ENCODE measurements at regions not wholly inside any gene's neighbourhood (a gene's known extent, or its start where the extent isn't known, plus 50 kb on each side); places are given as distances from the start of the nearest gene placed in this dataset.
A peak's percentile ranks its signal among the peaks of the same experiment; 100 is the strongest.
"Not testable (repeated sequence)": the region's sequence is repeated elsewhere in the genome, so short reads cannot be mapped to it uniquely, and the experiment has no call there.

DNA sequence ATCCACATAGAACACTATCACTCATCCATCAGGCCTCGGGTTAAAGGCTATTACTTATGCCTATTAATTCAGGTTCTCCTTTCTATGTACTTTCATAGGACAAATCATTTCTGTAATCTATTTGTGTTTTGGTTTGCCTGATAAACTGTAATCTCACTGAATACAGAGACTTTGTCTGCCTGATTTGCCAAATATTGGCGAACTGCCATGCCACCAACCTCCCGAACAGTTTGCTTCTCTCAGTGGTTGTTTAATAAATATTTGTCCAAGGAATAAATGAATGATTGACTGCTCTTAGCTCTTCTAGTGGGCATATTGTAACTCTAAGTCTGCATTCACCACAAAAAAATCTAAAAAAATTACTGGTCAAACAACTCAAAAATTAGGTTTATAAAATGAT lies 170.1 kb upstream of the ZFP64 start:
- no peak for DNase-seq

DNA sequence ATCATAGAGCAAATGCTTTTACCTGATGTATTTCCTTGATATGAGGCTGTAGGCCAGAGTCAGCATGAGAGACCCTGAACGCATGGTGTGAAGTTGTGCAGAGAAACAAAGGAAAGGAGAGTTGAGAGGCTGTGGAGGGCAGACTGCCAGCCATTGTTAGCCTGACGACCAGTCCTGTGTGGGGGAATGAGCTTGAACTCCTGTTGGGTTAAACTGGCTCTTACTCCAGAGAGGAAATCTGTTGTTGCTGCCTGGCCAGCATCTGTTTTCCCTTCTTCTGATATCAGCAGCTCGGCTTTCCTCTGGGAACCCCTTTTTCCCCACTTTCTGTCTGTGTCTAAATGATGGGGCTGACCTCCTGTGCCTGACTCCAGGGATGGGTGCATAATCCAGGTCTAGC lies 158.2 kb upstream of the ZFP64 start:
- DNase-seq, result no peak

DNA sequence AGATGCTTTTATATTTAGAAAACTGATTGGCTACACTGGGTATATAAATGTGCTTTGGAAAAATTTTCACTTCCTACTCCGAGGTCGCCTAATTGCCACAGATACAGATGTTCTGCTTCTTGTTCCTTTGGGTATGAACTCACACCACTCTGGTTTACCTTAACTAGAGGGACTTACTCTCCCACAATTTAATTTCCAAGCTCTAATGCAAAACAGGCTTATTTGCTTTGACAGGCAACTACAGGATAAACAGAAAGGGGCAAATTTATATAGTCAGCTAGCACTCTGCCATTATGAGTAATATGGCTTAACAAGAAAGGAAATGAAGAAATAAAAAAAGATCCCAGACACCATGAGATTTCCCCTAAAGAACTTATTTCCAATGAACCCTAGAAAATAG lies 156.9 kb upstream of the ZFP64 start:
- DNase-seq, result no peak

DNA sequence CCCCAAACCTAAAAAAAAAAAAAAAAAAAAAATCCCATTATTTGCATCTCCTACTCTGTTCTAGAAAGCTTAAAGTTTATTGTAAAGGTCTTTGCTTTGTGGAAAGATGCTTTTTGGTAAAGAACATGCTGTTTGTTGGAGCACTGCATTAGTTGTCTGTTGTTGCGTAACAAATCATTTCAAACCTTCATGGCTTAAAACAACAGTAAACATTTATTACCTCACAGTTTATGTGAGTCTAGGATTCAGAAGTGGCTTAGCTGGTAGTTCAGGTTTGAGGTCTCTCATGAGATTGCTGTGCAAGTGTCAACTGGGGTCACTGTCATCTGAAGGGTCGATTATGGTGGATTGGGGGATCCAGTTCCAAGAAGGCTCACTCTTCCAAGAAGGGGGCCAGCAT lies 155.2 kb upstream of the ZFP64 start:
- DNase-seq, result no peak

DNA sequence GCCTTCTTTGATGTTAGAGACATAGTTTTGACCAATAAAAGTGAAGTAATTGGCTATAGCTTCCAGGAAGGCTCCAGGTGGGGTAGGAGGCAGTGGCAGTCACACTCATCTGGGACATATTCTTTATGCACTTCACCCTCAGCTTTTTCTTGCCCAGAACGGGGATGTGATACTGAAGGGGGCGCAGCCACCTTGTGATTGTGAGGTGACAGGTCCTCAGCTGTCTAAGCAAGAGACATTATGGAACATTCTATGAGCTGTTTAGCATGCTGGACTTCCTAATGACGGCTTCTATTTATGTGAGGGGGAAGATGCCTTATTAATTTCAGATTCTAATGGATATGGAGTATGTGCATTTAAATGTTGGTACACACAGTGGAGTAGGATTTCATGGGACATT lies 151.3 kb upstream of the ZFP64 start:
- DNase-seq, result no peak

DNA sequence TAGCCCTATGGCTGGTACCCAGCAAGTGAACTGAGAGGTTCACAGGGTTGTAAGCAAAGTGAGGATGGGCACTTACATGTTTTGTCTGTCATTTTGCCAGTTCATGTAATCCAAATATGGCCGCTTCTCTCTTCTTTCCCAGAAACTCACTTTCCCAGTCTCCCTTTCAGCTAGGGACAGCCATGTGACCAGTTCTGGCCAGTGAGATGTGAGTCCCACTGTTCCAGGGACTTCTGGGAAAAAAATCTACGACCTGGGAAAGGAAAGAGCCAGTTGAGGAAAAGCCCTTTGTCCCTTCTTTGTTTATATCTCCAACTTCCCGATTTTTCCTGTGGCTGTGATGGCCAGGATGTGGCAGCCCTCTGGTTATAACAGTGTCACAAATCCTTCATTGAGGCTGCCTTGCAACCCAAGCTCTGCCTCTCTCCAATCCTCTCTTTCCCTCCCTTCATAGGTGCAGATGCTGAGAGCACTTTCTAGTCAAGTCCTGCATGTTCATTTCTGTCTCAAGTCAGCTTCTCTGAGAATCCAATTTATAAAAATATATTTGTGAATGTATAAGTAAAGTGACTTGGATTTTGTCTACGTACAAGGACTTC lies 148.6 kb upstream of the ZFP64 start:
- DNase-seq, result no peak

DNA sequence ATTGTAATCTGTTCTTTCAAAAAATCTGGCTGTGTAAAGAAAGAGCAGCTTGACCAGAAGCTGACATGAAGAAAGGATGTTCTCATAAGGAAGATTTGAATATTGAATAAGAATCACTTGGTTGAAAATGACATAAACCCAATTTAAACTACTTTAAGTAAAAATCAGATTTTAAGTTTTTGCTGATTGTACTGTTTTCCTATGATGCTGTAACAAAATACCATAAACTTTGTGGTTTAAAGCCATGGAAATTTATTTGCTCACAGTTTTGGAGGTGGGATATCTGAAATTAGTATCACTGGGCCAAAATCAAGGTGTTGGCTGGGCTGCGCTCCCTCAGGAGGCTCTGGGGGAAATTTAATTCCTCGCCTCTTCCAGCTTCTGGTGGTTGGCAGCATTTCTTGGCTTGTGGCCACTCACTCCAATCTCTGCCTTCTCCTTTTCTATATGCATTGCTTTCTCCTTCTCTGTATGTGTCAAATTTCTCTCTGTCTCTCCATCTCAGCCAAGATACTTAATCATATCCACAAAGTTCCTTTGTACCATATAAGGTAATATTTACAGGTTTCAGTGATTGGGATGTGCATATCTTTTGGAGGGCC lies 141.2 kb upstream of the ZFP64 start:
- DNase-seq, result no peak

DNA sequence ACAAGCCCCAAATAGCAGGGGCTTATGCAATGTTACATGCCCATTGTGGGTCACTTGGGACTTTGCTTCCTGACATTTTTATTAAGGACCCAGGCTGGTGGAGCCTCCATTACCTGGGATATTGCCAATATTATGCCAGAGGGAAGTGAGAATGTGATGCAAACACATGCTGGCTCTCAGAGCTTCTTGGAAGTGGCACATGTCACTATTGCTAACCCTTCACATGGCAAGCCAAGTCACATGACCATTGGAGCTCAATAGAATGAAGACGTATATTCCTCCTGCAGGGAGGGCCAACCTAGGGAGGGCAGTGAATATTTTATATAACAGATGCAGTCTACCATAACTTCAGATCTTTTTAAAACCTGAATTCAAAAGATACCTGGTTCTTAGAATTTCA lies 140.7 kb upstream of the ZFP64 start:
- no peak for DNase-seq

DNA sequence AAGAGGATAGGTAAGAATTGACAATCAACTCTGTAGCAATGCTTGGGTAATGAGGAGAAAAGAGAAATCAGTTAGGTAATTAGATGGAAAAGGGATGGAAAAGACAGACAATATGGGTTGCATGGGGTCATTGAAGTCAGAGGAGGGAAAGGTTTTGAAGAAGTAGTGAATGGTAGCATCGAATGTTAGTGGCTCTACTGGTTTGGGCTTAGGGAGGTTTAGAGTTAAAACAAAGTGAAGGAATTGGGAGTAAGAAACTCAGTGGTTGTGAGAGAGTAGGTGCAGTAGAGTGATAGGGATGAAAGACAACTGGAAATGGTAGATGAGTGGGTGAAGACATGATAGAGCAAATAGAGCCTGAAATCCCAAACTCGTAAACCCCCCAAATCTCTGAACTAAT lies 140.1 kb upstream of the ZFP64 start:
- DNase-seq, result no peak

DNA sequence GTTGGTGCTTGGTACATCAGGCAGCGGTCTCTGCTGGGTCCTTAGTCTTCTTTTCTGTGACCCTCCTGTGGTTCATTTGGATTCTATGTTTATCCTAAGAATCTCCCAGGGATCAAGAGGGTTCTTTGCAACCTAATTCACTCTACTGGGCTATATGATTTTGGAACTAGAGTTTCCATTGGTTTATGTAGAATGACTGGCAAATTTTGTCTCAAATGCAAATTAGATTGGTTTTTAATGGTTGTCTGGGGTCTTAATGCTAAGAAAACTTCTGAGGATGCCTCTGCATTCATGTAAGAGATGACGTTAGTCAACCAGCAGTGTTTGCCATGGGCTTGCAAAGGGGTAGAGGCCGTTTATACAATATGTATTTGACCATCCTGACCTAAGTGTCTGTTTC lies 129.8 kb upstream of the ZFP64 start:
- no peak for DNase-seq

DNA sequence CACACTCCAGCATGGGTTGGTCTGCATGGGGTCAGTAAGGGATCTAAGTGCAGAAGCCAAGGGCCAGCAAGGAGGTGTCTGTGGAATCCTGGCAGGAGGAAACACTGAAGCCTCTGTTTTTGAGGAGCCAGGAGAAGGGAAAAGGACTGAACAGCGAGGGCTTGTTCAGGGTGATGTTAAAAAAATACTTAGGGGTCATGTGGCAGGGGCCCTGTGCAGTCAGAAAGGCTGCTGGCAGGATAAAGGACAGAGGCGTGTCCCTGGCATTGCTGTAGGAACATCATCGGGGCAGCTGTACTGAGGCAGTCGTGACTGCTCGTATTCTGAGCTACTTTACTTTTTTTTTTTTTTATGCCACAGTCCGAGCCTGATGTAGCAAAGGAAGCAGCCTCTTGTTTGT lies 127.1 kb upstream of the ZFP64 start:
- DNase-seq, result no peak

DNA sequence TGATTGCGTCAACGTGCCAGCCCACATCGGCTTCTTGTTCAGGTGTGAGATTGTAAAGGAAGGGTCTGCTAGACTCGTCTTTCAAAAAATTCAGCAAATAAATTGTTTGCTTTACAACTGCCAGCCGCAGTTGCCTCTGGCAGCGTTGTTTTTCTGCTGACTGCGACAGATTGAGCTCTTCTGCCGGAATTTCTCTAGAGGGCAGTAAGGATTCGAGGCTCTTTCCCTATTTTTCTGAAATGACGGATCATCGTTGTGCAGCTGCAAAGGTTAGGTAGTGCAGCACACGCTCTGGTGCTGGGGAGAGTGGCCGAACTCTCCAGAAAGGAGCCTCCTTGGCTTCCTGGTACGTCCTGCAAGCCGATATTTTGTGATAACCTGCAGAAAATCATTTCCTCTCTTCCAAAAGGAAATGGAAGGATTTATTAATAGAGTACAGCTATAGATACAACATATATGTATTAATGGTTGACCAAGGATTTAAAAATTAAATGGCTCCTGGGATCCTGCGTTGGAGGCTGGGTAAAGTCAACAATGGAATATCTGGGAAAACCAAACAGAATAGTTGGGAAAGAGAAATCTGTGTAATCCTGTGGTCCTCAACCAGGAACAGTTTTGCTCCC lies 121.9 kb upstream of the ZFP64 start:
- DNase-seq, result peak; percentile 67

DNA sequence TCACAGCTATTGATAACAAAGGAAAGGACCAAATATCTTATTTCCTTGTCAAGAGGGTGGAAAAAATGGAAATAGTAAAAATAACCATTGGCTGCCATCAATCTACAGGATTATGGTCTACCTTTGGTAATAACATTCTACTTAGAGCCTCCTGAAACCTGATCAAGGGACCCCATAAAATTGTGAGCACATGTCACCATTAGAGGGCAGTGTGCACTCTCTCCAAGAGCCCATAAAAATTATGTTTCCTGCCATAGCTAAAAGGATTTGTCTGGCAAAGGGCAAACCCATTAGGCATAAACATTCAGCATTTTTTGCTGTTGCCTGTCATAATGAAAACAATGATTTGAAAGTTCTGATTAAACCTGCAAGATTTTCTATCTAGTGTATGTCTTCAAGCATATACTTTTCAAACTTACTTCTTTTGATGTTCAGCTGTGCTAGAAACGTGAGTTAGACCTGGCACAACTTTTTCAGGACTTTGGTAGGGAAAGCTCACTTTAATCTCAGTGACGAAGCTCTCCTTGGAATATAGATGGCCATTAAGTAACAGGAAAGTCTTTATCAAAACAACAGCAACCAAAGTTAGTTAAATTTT lies 120.7 kb upstream of the ZFP64 start:
- peak; percentile 66 for DNase-seq

DNA sequence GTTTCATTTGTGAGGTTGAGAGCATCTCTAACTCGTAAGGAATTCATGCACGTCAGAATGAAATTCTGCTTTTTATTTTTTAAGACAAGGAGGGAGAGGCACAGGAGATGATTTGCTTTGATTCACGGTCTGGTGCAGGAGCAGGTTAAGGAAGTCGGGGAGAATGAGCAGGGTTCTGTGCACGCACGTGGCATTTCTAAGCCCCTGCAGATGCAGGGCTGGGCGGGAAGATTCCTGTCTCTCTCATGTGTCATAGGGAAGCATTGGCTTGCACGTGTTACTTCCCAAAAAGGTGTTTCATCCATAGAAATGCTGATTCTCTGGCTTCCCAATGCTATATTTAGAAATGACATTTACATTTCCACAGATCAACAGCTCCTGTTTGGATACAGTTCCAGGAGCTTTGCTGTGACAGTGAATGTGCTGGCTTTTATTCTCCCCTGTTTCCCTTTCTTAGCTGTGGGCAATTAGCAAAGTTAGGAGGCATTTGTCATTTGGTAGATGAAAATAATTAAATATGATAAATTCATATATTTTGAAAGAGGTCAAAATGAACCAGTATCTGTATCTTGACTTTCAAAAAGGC lies 119.7 kb upstream of the ZFP64 start:
- no peak for DNase-seq

DNA sequence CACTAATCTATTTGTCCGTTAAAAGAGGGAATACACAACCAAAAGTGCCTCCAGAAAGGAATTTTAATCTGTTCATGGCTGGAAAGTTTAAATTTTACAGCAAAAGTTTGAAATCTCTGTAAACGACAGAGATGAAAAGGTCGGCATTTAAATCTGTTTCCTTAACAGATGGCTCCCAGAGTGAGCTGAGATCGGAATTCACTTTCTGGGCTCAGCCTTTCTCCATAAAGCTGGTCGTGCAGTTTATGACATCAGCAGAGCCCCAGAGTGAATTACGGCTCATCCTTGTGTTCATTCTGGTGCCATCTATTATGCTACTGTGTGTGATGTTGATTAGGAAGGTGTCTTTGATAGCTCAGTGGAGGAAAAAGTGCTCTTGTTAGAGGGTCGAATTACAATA lies 117.6 kb upstream of the ZFP64 start:
- no peak for DNase-seq

DNA sequence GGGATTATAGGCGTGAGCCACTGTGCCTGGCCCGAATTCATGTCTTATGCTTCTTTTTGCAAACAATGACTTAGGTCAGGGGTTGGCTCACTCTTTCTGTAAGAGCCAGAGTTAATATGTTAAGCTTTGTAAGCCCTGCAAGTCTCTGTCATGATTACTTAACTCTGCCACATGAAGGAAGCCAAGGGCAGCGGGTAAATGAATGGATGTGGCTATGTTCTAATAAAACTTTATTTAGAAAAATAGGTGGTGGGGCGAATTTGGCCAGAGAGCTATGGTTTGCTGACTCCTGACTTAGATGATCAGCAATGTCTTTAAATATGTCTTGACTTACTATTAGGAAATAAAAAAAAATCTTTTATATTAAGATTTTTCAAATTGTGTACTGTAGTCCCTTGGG lies 114.9 kb upstream of the ZFP64 start:
- DNase-seq, result no peak

DNA sequence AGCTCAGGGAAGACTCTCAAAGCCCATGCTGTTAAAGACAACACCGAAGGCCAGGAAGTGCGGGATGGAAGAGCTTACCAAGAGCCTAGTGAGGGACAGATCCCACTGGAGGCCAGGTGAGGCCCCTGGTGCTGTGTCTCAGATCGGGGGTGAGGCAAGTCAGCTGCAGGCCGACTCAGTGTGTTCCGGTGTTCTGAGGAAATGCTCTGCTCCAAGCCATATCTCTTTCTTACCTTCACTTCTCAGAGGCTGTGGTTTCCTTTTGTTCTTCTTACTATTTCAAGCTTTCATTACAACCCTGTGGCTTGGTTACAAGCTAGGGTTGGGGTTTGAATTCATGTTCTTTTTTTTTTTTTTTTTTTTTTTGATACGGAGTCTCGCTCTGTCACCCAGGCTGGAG lies 114.3 kb upstream of the ZFP64 start:
- DNase-seq, result no peak

DNA sequence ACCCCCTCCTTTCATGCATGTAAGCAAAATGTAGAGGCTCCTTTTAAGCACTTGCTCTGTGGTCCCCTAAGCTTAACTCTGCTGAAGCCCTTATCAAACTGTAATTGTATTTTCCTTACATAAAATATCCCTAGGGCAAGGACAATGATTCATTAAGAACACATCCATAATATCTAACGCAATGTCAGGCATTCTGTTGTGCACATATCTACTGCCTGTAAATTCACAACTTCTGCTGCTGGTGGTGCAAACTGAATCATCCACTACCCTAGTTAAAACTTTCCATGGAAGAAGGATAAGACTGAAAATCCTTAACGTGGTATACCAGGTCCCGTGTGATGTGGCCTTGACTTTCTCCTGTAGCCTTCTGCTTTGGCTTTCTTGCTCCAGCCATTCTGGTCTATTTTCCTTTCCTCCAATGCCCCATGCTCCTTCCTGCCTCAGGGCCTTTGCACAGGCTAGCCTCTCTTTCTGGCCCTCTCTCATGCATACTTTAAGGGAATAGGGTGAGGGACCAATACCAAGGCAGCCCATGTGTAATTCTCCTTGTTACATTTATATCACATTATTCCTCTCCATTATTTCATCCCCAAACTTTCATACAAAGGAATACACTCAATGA lies 113.6 kb upstream of the ZFP64 start:
- DNase-seq, result no peak

DNA sequence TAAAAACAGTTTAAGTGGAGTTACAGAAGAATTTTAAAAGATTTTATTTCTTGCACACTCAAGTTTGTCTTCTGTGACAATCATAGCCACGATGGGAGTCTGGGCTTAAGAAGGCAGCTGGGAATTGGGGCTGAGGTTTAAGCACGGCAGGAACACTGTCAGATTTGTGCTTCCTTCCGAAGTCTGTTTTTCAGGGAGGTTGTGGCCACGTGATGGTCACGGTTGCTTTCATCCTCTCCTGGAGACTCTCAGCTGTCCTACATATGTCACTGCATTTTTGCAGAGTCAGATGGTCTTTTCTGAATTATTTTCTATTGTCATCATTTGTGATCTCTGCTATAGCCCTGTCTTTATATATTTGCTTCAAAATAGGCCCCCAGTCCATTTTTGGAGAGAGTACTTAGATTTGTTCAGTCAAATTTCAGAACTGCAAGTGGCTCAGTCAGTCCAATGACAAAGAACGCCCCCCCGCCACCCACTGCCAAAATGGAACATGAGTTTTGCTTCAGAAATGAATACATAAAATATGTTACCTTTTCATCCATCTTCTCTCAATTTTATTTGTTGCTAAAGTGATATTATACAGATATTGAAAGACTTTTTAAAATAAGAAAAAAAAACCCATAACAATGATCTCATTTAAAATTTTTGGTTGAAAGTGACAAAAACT lies 111.8 kb upstream of the ZFP64 start:
- no peak for DNase-seq

DNA sequence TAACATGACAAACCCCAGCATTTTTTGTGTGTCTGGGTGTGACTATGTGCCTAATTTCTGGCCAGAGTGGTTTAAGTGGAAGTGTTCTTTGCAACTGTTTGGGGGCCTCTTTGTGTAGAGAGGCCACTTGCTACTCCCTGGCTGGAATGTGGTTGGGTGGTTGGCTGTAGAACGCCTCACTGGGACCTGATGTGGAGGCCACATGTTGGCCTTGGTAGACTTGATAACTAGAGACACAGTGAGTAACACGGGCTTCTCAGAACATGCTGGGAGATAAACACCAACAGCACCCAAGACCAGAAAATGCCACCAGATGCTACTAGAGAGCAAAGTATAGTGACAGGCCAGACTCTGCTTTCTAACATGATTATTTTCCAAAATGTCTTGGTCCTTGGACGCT lies 111.2 kb upstream of the ZFP64 start:
- DNase-seq, result no peak

DNA sequence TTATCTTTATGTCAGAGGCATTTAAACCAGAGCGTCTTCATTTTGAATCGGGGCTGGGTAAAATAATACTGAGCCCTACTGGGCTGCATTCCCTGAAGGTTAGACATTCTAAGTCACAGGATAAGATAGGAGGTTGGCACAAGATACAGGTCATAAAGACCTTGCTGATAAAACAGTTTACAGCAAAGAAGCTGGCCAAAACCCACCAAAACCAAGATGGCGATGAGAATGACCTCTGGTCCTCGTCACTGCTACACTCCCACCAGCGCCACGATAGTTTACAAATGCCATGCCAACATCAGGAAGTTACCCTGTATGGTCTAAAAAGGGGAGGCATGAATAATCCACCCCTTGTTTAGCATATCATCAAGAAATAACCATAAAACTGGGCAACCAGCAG lies 110.5 kb upstream of the ZFP64 start:
- DNase-seq, result not testable (repeated sequence)

DNA sequence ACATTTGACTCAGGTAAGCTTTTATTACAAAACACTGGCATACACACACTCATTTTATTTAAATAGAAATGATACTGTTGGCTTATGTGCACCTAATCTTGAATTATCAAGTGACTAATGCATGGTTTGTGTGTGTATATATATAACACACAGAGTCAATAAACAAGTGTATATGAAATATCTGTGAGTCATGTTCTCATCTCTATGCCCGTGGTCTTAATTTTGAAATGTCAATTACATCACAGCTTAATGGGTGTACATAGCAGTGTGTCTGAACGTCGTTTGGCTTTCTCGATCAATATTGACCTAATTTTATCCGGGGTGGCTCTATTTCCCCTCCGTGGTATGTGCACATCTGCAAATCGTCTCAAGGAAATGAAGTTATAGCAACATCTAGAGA lies 104.0 kb upstream of the ZFP64 start:
- DNase-seq, result no peak

DNA sequence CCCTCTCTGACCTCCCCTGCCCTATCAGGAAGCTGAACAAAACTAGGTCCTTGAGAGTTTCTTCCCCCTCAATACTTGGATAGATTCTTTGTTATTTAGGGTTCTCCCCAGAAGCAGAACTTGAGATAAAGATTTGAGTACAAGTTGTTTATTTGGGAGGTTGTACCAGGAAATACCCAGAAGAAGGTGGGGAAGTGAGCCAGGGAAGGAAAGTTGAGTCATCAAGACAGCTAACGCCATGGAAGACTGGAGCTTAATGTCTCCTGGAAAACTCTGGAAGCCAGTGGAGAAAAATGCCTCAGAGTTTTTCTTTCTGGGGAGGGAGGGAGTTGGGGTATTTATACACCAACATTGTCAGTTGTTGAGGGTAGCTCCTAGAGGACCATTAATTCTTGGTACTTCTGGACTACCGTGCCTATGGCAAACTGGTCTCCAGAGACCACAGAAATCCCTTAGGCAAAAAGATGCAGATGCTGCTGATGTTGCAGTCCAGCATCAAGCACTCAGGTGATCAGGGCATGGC lies 102.6 kb upstream of the ZFP64 start:
- no peak for DNase-seq

All from retina (tissue), 1 donor.